ENCODE measurements at regions not wholly inside any gene's neighbourhood (a gene's known extent, or its start where the extent isn't known, plus 50 kb on each side); places are given as distances from the start of the nearest gene placed in this dataset.

DNA sequence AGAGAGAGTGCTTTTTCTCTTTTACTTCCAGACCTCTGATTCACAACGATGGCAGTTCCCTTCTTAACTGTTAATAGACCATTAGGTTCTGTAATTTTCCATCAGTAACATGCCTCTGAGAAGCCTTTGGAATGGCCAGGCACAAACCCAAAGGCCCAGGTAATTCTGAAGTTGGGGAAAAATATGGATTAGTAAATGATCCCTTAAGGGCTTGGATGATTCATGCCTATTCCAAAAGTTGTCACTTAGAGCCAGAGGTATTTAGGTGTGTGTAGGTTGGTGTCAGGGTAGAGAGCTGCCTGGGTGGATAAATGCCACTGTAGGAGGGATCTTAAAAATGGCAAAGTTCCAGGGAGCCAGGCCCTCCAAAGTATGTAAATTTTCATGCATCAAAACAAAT, 228.8 kb downstream of the PLK2 start:
- no peaks in the 10 kb centered on the region for H3K27me3 ChIP-seq (ENCODE audit: control insufficient read depth, insufficient read depth, low read length)
- BruUV-seq (replicated peaks): no TSS peak
- ChIA-PET POLR2A (no interaction called here), CTCF (no interaction called here)
- H3K4me3 ChIP-seq (ENCODE audit: low read depth in 2 of 2, low read length in 2 of 2): no peak overlapping the region
- ATAC-seq (peak; percentile 53; the same call in 1 of the 2 replicates), DNase-seq (ENCODE audit: low read depth, low spot score) (no peak)
- peak overlapping the region; percentile 77 for H3K27ac ChIP-seq (ENCODE audit: low read length)
- H3K9me3 ChIP-seq (ENCODE audit: control insufficient read depth, insufficient read depth, low read depth, low read length): no peaks in the 10 kb centered on the region
- intact Hi-C loops (cut with micrococcal nuclease; ENCODE audit: unreplicated experiment) (no loop called here), in situ Hi-C loops (cut with HindIII; ENCODE audit: low pct_unique_long_range_greater_than_20kb, low sequenced_read_pairs) (no loop called here)
- H3K4me1 ChIP-seq (ENCODE audit: control insufficient read depth, insufficient read depth, low read length): peaks cover 9% of the 10 kb centered on the region; the same call in 1 of the 2 replicates
- H3K36me3 ChIP-seq (ENCODE audit: control insufficient read depth, insufficient read depth, low read length): no peaks in the 10 kb centered on the region
- no peak for TF ChIP-seq POLR2AphosphoS5 (IDR thresholded peaks at IDR 0.05; ENCODE audit: low read depth, low read length)
- TF ChIP-seq, protein P1, sequence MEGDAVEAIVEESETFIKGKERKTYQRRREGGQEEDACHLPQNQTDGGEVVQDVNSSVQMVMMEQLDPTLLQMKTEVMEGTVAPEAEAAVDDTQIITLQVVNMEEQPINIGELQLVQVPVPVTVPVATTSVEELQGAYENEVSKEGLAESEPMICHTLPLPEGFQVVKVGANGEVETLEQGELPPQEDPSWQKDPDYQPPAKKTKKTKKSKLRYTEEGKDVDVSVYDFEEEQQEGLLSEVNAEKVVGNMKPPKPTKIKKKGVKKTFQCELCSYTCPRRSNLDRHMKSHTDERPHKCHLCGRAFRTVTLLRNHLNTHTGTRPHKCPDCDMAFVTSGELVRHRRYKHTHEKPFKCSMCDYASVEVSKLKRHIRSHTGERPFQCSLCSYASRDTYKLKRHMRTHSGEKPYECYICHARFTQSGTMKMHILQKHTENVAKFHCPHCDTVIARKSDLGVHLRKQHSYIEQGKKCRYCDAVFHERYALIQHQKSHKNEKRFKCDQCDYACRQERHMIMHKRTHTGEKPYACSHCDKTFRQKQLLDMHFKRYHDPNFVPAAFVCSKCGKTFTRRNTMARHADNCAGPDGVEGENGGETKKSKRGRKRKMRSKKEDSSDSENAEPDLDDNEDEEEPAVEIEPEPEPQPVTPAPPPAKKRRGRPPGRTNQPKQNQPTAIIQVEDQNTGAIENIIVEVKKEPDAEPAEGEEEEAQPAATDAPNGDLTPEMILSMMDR (IDR thresholded peaks at IDR 0.05): no peak
- TF ChIP-seq TCF7L2 (IDR thresholded peaks at IDR 0.05; ENCODE audit: low read depth, low read length): no peak
- TF ChIP-seq SIN3A (IDR thresholded peaks at IDR 0.05; ENCODE audit: borderline replicate concordance, insufficient read depth, low read depth, low read length): no peak
- TF ChIP-seq, protein P2, sequence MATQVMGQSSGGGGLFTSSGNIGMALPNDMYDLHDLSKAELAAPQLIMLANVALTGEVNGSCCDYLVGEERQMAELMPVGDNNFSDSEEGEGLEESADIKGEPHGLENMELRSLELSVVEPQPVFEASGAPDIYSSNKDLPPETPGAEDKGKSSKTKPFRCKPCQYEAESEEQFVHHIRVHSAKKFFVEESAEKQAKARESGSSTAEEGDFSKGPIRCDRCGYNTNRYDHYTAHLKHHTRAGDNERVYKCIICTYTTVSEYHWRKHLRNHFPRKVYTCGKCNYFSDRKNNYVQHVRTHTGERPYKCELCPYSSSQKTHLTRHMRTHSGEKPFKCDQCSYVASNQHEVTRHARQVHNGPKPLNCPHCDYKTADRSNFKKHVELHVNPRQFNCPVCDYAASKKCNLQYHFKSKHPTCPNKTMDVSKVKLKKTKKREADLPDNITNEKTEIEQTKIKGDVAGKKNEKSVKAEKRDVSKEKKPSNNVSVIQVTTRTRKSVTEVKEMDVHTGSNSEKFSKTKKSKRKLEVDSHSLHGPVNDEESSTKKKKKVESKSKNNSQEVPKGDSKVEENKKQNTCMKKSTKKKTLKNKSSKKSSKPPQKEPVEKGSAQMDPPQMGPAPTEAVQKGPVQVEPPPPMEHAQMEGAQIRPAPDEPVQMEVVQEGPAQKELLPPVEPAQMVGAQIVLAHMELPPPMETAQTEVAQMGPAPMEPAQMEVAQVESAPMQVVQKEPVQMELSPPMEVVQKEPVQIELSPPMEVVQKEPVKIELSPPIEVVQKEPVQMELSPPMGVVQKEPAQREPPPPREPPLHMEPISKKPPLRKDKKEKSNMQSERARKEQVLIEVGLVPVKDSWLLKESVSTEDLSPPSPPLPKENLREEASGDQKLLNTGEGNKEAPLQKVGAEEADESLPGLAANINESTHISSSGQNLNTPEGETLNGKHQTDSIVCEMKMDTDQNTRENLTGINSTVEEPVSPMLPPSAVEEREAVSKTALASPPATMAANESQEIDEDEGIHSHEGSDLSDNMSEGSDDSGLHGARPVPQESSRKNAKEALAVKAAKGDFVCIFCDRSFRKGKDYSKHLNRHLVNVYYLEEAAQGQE (IDR thresholded peaks at IDR 0.05; ENCODE audit: insufficient read depth in 1 of 2, low read depth in 2 of 2, low read length in 1 of 2): no peak

DNA sequence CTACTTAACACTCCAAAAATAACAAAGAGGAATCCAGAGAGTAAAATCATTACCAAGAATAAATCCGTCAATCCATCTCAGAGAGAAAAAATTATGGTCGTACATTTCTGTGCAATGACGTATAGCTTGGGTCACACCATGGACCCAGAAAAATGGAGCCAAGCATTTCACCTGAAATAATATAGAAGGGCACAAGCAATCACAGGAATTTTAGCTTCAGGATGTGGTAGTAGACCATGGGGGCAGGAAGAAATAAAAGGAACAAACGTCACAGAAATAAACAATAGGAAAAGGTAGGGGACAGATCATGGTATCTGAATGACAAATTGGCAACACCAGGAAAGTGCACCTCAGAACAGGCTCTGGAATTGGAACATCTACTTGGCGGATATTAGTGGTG, 231.0 kb downstream of the PLK2 start:
- no peak for ATAC-seq
- ChIA-PET POLR2A (no interaction called here), CTCF (no interaction called here)
- H3K36me3 ChIP-seq (ENCODE audit: control insufficient read depth, insufficient read depth, low read length): no peaks in the 10 kb centered on the region
- H3K27ac ChIP-seq (ENCODE audit: low read length): peak overlapping the region; percentile 39; the same call in 1 of the 2 replicates
- no peak overlapping the region for H3K4me3 ChIP-seq (ENCODE audit: low read depth in 2 of 2, low read length in 2 of 2)
- in situ Hi-C loops (cut with HindIII; ENCODE audit: low pct_unique_long_range_greater_than_20kb, low sequenced_read_pairs) (no loop called here), intact Hi-C loops (cut with micrococcal nuclease; ENCODE audit: unreplicated experiment) (no loop called here)
- H3K9me3 ChIP-seq (ENCODE audit: control insufficient read depth, insufficient read depth, low read depth, low read length): no peaks in the 10 kb centered on the region
- no peak for DNase-seq (ENCODE audit: low read depth, low spot score)
- TF ChIP-seq TCF7L2 (IDR thresholded peaks at IDR 0.05; ENCODE audit: low read depth, low read length): no peak
- no peak for TF ChIP-seq SIN3A (IDR thresholded peaks at IDR 0.05; ENCODE audit: borderline replicate concordance, insufficient read depth, low read depth, low read length)
- no peak for TF ChIP-seq POLR2AphosphoS5 (IDR thresholded peaks at IDR 0.05; ENCODE audit: low read depth, low read length)
- TF ChIP-seq, protein P1 (IDR thresholded peaks at IDR 0.05): no peak
- TF ChIP-seq, protein P2 (IDR thresholded peaks at IDR 0.05; ENCODE audit: insufficient read depth in 1 of 2, low read depth in 2 of 2, low read length in 1 of 2): no peak
- no peaks in the 10 kb centered on the region for H3K27me3 ChIP-seq (ENCODE audit: control insufficient read depth, insufficient read depth, low read length)
- no TSS peak for BruUV-seq (replicated peaks)
- peaks cover 5% of the 10 kb centered on the region; the same call in 1 of the 2 replicates for H3K4me1 ChIP-seq (ENCODE audit: control insufficient read depth, insufficient read depth, low read length)

Measured in Panc1 (cell line).